A549 (cell line): ENCODE measurements at regions not wholly inside any gene's neighbourhood (a gene's known extent, or its start where the extent isn't known, plus 50 kb on each side); places are given as distances from the start of the nearest gene placed in this dataset.

Experiments used
- CHD4 ChIP-seq: fragments of 200-600 bp; sonication (generic); IDR thresholded peaks from 2 replicates; pipeline ENCODE4 v1.6.1; 2016; ENCODE audit warnings: antibody characterized with exemption, mild to moderate bottlenecking, borderline replicate concordance
- CTCF ChIP-seq: fragments of >200 bp; sonication (Bioruptor Twin); formaldehyde crosslinking; IDR thresholded peaks from 3 replicates; pipeline ENCODE4 v1.5.1; 2016
- EP300 ChIP-seq, 2 experiments: fragments of >200 bp; sonication (Bioruptor Twin); formaldehyde crosslinking; IDR thresholded peaks; 2 replicates in 1 of 2; 3 replicates in 1 of 2; pipeline ENCODE4 v1.6.1; 2016 to 2017
- HDAC2 ChIP-seq: fragments of 200-600 bp; sonication (generic); IDR thresholded peaks from 2 replicates; pipeline ENCODE4 v1.6.1; 2016
- KDM1A ChIP-seq: fragments of 200-600 bp; sonication (generic); IDR thresholded peaks from 2 replicates; pipeline ENCODE4 v1.6.1; 2016; ENCODE audit warnings: low read depth, mild to moderate bottlenecking
- POLR2A ChIP-seq: IDR thresholded peaks from 2 replicates; pipeline ENCODE4 v1.6.1; 2012; ENCODE audit warnings: mild to moderate bottlenecking, low read length
- POLR2AphosphoS2 ChIP-seq: conservative IDR thresholded peaks from 2 replicates; pipeline ENCODE4 v1.6.1; 2012; ENCODE audit warnings: low read length, improper control_type of control experiment, inconsistent platforms
- RARB ChIP-seq: fragments of 250-450 bp; sonication (Bioruptor Pico); IDR thresholded peaks from 2 replicates; pipeline ENCODE4 v1.8.0; 2021; ENCODE audit warnings: mild to moderate bottlenecking, moderate library complexity
- RFX5 ChIP-seq: fragments of 450-650 bp; IDR thresholded peaks from 2 replicates; pipeline ENCODE4 v1.7.1; 2014; ENCODE audit warnings: antibody characterized with exemption, mild to moderate bottlenecking, moderate library complexity
- SMC3 ChIP-seq: fragments of >200 bp; sonication (Bioruptor Twin); formaldehyde crosslinking; IDR thresholded peaks from 3 replicates; pipeline ENCODE4 v1.6.1; 2018; ENCODE audit warnings: inconsistent platforms
- ZC3H11A ChIP-seq: fragments of 450-650 bp; IDR thresholded peaks from 2 replicates; pipeline ENCODE4 v1.6.1; 2014; ENCODE audit warnings: antibody characterized with exemption, mild to moderate bottlenecking

GRCh38 chr2:47682216-47682749, 100.7 kb upstream of the MSH6 start:
- TF ChIP-seq POLR2AphosphoS2 (no peak), CTCF (no peak), HDAC2 (no peak), POLR2A (no peak), EP300 (IDR thresholded peaks at IDR 0.05) (no peak), RARB (no peak), CHD4 (no peak), KDM1A (no peak), RFX5 (no peak), SMC3 (no peak), ZC3H11A (no peak)
